ENCODE measurements at regions not wholly inside any gene's neighbourhood (a gene's known extent, or its start where the extent isn't known, plus 50 kb on each side); places are given as distances from the start of the nearest gene placed in this dataset.

DNA sequence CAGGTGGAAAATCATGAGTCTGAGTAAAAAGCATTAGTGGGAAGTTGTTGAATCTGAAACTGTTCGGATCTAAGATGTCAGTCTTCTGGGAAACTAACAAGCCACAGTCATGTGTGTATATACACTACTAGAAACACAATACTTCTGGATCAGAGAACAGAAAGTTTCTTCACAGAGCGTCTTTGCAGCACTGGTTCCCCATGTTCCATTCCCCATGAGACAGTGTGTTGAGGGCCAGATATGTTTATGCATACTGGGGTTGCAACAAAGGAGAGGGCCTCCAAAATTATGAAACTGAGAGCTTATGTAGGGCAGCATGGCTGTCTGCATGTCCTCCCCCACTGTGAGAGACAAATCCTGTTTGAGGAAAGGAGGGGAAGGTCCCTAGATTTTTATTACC is 295.0 kb upstream of the NAV3 start:
- intact Hi-C loops (cut with DNase I, micrococcal nuclease), result no loop called here
- DNase-seq (no peak), ATAC-seq (no peak)

DNA sequence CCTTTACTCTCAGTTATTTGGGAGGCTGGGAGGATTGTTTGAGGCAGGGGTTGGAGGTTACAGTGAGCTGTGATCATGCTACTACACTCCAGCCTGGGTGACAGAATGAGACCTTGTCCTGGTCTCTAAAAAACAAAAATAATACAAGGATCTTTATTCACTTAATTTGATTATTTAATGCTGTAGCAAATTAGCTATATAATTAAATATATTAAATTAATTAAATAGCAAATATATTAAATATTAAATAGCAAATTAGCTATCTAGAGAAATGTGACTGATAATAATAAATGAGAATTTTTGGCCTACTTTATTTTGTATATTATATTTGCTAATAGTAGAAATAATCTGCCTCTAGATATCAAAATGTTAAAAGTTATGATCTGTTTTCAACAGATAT is 298.8 kb upstream of the NAV3 start:
- no peak for DNase-seq
- no peak for ATAC-seq
- intact Hi-C loops (cut with DNase I, micrococcal nuclease), result no loop called here

DNA sequence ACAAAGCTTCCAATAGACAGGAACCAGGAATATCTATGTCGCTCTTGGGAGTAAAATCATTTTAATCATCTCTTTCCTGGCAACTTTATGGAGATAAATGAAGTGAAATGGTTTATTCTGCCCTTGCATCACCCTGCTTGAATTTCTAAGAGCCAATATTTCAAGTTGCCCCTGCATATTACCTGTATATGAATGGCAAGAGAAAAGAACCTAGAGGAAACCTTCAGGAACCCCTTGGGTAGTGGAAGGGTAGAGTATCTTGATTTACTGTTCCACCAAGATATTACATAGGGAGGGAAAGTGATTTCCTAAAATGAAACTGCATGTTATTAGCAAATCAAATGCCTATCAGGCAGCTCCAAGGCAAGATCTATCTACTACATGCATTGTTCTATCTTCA is 308.4 kb upstream of the NAV3 start:
- ATAC-seq, result no peak
- intact Hi-C loops (cut with DNase I, micrococcal nuclease), result no loop called here
- DNase-seq, result no peak

DNA sequence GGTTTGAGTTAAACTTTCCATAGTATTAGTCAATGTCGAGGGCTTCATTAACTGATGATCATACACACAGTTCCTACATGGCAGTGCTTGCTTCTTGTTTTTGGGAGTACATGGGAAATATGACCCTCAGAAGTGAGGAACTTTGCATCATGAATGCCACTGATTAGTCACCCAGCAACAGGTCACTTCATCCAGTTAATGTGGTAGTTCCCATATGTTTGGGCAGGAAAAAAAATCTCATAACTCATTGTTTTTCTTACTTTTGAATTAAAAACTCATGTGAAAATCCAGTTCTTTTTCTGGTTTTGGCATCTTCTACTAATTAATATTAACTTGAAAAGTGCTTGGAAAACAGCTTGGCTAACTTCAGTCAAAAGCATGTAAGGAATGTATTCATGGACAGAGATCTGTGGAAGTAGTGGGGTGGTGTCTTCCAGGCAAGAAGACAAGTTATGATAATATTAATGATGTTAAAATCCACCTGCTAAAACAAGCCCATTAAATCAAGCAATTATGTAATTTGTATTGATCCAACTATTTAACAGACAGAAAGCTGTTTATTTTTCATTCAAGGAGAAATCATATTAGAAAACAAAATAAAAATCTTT is 309.1 kb upstream of the NAV3 start:
- DNase-seq (no peak), ATAC-seq (no peak)
- intact Hi-C loops (cut with DNase I, micrococcal nuclease), result no loop called here

DNA sequence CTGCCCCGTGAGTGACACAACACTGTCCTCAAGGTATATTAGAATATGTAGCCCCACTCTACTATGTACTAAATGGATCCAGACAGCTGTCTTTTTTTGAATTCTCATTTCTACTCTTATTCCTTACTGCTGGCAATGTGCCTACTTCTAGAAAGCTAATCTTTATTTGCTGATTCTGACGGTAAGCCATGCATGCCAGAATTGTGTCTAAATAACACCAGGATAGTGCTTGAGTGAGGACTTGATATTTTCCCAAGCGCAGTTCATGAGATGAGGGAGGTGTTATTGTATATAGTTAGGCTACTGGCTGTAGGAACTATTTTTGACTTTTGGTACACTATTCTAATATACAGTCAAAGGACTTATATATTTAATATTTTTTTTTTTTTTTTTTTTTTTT is 316.2 kb upstream of the NAV3 start:
- ATAC-seq (no peak), DNase-seq (no peak)
- intact Hi-C loops (cut with DNase I, micrococcal nuclease), result no loop called here

DNA sequence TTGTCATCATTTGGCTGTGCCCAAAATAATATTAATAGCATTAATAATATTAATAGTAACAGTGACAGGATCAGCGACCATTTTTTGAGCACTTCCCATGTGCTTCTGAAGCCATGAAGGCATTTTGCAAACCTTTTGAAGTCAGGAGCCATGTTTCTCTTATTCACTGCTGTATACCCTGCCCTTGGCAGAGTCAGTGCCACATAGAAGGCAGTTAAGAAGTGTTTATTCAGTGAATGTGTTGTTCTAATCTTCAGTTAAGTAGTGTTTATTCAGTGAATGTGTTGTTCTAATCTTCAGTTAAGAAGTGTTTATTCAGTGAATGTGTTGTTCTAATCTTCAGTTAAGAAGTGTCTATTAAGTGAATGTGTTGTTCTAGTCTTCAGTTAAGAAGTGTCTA is 319.7 kb upstream of the NAV3 start:
- DNase-seq, result no peak
- no peak for ATAC-seq
- intact Hi-C loops (cut with DNase I, micrococcal nuclease), result no loop called here

DNA sequence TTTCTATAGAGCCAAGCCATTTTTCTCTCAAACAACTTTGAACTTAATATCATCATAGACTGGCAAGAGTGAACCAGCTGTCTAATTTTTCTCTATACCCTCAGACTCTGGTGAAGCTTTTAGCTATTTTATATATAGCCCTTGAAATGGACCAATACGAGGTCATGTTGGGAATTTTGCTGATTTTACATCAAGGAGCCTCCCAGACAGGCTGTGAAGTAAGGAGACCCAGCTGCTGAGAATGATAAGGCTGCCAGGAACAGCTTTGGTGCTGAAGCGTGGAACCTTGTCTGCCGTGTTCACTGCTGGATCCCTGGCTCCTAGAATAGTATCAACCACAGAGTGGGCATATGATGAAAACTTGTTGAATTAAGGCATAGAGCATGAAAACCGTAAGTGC is 326.2 kb upstream of the NAV3 start:
- no peak for DNase-seq
- ATAC-seq, result no peak
- intact Hi-C loops (cut with DNase I, micrococcal nuclease), result no loop called here

DNA sequence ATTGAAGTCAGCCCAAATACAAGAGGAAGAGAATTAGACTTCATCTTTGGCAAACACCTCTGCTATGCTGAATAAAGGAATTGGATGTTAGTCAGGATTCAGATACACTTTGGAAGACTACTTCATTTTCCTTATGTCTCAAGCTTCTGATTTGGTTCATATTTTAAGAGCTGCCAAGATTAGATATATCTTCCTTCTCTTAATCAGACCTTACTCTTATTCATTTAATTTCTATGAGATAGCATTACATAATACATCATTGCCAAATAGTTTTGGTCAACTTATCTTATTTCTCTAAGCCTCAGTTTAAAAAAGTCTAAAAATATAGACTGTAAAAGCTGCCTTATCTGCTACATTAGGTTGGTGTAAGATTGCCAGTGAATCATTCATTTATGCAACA is 330.6 kb upstream of the NAV3 start:
- ATAC-seq (no peak), DNase-seq (no peak)
- intact Hi-C loops (cut with DNase I, micrococcal nuclease), result no loop called here

DNA sequence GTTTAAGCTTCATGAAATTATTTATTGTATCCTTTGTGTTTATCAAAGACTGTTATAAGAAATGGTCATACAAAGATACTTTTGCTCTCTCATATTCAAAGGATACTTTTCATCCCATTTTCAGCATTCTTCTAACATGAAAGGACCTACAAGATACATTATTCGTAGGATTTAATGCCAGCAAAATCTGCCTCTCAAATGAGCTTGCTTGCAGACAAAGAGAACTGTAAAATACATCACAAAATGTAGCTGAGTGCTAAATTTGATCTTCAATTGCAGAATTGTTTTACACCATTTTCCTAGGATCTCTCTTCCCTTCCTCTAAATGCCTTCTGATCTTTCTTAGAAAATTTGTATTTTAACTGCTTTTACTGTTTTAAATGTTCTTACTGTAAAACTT is 333.0 kb upstream of the NAV3 start:
- no peak for ATAC-seq
- no peak for DNase-seq
- intact Hi-C loops (cut with DNase I, micrococcal nuclease), result no loop called here

DNA sequence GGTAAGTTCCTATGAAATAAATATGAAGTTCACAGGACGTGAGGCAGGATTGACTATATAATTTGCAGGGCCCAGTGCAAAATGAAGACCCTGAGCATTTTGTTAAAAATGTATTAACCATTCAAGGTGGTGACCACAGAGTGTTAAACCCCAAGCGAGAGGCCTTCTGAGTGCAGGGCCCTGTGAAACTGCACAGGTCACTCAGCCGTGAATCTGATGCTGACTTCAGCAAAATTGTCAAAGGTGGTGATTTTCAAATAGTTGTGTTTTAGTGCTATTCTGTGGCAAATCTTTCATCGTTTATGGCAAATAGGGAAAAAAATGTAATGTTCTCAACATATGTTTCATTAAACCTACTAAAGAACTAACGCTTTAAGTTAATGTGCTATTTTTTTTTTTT is 334.0 kb upstream of the NAV3 start:
- no peak for ATAC-seq
- DNase-seq, result no peak
- intact Hi-C loops (cut with DNase I, micrococcal nuclease), result no loop called here

DNA sequence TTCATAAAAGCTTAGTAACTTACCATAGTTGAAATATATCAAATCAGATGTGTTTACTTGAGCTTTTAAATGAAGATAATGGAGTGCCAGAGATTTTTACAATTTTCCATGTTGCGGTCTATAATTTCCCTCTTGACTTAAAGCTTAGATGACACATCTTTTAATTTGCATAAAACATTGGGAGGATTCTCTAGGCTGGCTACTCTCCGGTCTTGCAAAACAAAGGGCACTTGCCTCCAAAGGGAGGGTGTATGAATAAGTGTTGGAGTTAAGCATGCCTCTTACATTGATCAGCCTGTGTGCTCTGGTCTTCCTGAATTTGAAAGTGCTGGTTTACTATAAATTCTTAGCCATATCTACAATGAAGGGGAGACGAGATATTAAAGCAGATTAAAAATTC is 336.4 kb upstream of the NAV3 start:
- intact Hi-C loops (cut with DNase I, micrococcal nuclease), result no loop called here
- ATAC-seq, result no peak
- no peak for DNase-seq

DNA sequence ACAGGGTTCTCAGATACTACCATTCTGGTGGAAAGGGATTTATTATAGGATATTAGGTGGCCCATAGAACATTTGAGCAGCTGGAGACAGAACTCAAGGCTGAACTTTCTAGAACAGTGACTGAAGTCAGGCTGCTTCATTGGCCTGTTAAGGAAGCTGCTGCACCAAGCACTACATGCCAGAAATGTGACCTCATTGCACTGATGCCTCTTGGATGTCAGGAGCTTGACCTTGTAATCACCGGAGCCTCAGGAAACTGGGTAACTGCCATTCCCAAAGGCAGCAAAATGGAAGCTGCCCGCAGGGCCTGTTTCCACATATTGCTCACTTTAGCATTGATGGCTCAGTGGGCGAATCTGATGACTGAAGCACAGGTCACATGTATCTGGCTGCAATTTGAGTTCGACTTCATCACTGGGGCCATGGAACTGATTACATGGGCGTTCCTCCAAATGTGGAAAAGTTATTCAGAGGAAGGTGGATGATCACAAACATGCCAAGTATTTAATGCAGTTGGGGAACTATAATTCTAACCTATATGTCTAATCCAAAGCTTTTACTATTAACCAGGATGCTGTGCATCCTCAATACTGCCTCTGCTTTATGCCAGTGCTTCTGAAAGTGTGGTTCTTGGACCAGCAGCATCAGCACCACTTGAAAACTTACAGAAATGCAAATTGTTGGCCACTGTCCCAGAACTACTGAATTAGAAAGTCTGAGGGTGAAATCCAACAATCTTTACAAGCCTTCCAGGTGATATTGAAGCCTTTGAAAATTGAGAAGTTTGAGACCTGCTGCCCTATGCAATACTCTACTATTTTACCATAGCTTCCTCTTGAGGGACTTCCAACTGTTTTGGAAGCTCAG is 337.2 kb upstream of the NAV3 start:
- intact Hi-C loops (cut with DNase I, micrococcal nuclease), result no loop called here
- DNase-seq, result no peak
- ATAC-seq, result no peak

DNA sequence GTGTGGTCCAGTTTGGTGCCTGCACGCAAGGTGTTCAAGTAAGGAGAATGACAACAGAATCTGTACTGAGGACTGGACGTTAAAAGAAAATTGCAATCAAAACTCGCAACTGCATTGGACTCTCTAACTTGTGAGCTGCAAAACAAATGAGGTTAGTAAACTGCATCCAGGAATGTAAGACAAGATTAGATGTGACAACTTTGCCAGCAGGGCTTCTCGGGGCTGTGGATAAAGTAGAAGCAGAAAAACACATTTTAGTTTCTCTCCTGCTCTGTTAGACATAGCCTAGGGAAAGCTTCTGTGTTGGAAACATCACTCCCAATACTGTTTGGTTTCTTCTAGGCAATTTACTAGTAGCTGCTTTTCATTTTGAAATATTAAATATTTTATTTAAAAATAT is 338.2 kb upstream of the NAV3 start:
- intact Hi-C loops (cut with DNase I, micrococcal nuclease), result no loop called here
- ATAC-seq, result no peak
- no peak for DNase-seq

DNA sequence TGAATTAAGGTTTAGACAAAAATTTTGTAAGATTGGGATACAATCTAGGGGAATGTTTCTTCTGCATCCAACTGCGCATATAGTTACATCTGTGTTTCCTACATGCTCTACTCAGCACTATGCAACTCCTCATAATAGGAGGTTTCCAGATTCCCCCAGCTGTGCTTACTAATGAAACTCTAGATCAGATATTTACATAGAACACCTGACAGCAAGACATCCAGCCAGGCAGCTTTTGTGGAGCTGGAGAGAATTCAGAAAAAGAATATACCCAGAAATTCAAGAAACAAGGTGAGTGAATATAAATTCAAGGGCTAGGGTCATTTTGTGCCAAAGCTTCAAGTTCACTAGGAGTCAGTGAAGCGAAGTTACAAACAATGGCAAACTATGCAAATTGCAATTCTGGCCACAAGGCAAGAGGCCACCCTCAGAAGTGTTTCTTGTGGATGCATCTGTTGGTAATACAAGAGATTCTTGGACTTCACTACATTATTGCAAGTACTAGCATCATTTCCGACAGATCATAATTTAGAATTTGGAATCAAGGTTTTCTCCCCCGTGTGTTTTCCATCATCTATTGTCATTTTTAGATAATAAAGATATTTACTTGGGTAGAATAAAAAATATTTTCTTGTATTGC is 341.2 kb upstream of the NAV3 start:
- intact Hi-C loops (cut with DNase I, micrococcal nuclease), result no loop called here
- ATAC-seq, result no peak
- DNase-seq, result no peak

DNA sequence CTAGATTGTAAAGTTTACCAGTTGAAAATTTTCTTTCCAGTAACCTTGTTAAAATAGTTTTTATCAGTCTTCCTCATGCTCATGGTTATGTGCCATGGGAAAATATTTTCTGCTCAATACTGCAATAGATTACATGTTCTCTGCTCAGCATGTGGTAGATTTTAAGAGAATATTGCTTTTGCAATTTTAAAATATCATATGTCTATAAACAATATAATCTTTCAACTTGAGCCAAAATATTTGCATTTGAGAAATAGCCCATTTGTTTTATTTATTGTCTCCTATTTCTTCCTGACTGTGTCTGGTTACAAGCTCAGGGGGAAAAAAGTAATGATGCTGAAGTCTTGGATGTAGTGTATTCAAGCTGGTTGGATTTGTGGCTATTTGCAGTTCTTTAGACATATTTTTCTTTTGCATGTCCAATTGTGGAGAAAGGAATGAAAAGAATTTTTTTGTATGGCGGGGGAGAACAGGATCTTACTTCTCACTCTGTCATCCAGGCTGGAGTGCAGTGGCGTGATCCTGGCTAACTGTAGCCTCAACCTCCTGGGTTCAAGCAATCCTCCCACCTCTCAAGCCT is 342.6 kb upstream of the NAV3 start:
- ATAC-seq, result no peak
- DNase-seq, result no peak
- intact Hi-C loops (cut with DNase I, micrococcal nuclease), result no loop called here

DNA sequence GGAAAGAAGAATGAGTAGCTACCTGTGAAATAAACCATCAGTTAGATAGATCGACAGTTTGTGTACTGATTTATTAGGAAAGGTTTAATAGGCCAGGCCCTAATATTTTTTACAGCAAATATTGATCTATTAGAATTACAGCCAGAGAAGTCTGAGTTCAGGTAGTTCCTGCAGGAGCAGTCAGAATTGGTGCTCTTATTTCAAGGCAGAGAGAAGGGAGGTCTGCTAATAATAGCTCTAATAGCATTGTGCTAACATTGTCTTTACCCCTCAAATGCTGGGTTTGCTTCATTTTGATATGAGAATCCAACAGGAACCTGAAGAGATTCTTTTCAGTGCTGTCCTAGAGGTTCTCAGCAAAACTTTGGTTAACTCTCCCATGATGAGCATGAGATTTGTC is 343.8 kb upstream of the NAV3 start:
- DNase-seq, result no peak
- intact Hi-C loops (cut with DNase I, micrococcal nuclease), result no loop called here
- no peak for ATAC-seq

DNA sequence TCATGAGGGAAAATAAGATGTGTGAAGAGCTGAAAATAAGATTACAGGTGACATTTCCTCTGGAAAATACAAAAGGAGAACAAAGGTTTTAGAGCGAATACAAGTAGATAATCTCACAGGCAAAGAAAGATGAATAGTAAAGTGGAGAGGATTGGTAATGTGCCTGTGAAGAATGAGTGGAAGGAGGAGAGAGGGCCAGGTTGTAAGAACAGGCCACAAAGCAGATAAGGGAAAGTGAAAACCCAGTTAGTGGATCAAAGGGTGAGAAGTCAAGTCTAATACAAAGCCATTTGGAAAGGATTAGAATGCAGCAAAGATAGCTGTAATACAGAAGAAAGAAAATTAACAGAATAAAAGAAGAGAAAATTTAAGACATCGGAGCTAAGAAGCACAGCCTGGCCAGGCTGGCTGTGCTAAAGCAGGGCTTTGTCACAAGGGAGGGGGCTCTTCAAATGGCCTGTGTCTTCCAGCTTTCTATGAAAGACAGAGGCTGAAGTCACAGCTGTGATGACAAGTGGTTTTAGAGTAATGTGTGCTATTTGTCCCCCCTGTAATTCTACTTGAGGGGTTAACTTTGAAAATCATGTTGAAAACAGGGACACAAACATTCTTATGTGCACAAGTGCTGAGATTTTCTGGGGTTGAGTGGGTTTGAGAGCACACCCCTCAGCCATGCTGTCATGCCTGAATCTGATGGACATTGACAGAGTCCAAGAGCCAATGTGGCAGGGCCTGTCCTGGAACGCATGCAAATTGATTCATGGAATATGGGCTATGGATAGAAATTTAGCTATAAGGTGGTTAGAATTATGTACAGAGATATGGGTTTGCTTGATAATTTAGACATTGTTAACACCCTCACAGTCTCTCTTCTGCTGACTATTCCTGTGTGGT is 344.5 kb upstream of the NAV3 start:
- DNase-seq (no peak), ATAC-seq (no peak)
- intact Hi-C loops (cut with DNase I, micrococcal nuclease), result no loop called here

DNA sequence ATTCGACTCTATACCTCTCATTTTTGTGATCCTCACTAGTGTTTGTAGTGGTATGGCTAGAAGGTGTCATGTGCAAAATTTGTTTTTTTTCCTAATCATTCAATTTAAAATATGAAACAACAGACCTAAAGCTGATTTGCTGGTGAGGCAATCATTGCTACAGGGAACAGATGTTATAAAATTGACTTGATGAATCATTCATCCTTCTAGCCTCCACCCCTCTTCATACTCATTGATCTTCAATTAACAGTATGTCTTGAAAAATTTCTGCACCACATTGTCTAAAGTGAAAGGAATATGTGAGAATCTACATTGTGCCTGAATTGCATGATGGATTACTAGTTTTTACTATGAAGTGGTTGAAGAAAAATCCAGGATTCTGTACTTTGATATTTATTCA is 349.0 kb upstream of the NAV3 start:
- DNase-seq (no peak), ATAC-seq (no peak)
- intact Hi-C loops (cut with DNase I, micrococcal nuclease), result no loop called here

DNA sequence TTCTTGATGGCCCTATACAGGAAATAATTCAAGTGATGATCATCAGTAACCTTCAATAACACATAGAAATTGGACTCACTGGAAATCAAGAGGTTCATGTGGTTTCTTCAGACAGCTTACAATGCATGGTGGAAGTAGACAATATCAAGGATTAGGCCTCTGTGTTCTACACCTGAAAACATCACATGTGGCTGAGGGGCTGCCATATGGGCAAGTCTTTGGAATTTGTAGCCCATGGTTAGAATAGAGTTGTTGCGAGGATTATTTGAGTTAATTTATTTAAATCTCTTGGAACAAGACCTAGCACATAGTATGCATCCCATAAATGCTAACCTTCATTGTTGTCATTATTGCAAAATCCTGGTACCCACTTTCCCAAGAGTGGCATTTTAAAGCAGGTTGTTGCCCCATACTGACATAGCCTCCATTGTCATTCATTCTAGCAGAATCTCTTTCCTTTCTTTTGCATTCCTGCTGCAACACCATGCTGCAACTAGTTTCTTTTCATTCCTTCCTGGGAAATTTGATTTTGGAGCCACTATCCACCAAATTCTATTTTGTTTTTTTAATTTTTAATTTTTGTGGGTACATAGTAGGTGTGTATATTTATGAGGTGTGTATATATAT is 352.7 kb upstream of the NAV3 start:
- DNase-seq (no peak), ATAC-seq (no peak)
- intact Hi-C loops (cut with DNase I, micrococcal nuclease), result no loop called here
